Keratinocyte (primary cell): ENCODE measurements at regions not wholly inside any gene's neighbourhood (a gene's known extent, or its start where the extent isn't known, plus 50 kb on each side); places are given as distances from the start of the nearest gene placed in this dataset.

Experiments used
- CTCF ChIP-seq, 3 experiments: IDR thresholded peaks in 1 of 3; conservative IDR thresholded peaks in 1 of 3; optimal IDR thresholded peaks in 1 of 3; 2 replicates in 2 of 3; 3 replicates in 1 of 3; pipeline versions ENCODE3 to v1.5.1; 2011; ENCODE audit warnings: low read length in 3 of 3, mild to moderate bottlenecking in 3 of 3, moderate library complexity in 2 of 3, control low read depth in 1 of 3, inconsistent platforms in 1 of 3; ENCODE audit not compliant: insufficient read depth in 2 of 3; ENCODE audit errors: extremely low read depth in 1 of 3
- EZH2 ChIP-seq: IDR thresholded peaks from one replicate; pipeline ENCODE4 v1.6.1; 2012; ENCODE audit warnings: inconsistent platforms, mild to moderate bottlenecking, low read length, moderate library complexity

GRCh38 chr6:167400482-167401138, 75.7 kb downstream of the TTLL2 start:
- TF ChIP-seq CTCF (optimal IDR thresholded peaks at IDR 0.05 in 1 of 3, IDR thresholded peaks at IDR 0.05 in 1 of 3, conservative IDR thresholded peaks at IDR 0.05 in 1 of 3; ENCODE audit: extremely low read depth in 1 of 3, insufficient read depth in 2 of 3, low read length in 3 of 3) (no peak), EZH2 (no peak)
